ENCODE measurements at regions not wholly inside any gene's neighbourhood (a gene's known extent, or its start where the extent isn't known, plus 50 kb on each side); places are given as distances from the start of the nearest gene placed in this dataset.
"Not testable (repeated sequence)": the region's sequence is repeated elsewhere in the genome, so short reads cannot be mapped to it uniquely, and the experiment has no call there.

GRCh38 chr3:158882445-158882844 lies 80.6 kb downstream of the MFSD1 start:
- DNase-seq = no peak

- DNase-seq = no peak
Measured at GRCh38 chr3:158896729-158897128, 94.9 kb downstream of the MFSD1 start.

- no peak for DNase-seq
Measured at GRCh38 chr3:158906749-158907148, 104.9 kb downstream of the MFSD1 start.

GRCh38 chr3:158908187-158908734 lies 106.4 kb downstream of the MFSD1 start:
- no peak for DNase-seq

DNA sequence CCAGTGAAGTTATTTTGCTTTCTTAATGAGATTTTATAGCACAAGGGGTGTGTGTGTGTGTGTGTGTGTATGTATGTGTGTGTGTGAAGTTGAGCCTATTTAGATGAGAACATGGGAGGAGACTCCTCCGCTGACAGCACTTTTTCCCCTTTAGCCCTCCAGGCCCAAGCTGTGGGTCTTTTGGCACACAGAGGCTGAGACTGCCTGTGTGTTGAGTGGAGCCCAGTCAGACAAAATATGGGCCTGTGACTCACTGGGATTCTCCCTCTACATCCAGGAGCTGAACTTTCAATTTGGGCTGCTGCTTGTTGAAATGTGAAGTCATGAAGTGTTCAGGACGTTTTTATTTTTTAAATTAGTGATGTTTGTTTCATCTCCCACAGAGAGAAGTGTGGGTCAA lies 108.0 kb downstream of the MFSD1 start:
- DNase-seq = no peak

DNA sequence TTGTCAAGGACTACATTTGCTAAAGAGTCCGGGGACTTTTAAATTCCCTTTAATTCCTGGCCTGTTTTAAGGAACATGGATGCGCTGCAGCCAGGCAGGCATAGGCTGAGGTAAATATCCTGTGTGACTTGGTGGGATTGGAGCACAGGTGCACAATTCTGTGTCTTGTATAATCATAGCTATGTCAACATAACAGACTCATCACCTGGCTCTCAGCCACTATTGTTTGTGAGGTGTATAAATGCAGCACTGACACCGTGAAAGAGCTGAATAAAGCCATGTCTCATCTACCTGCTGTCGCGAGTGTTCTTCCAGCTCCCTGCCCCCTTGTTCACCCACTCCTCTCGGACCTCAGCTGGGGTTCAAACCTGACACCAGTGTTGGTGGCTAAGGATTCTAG lies 109.7 kb downstream of the MFSD1 start:
- no peak for DNase-seq

GRCh38 chr3:158912188-158912587 lies 110.3 kb downstream of the MFSD1 start:
- no peak for DNase-seq

- DNase-seq = no peak
Measured at GRCh38 chr3:158912621-158913020, 110.8 kb downstream of the MFSD1 start.

DNA sequence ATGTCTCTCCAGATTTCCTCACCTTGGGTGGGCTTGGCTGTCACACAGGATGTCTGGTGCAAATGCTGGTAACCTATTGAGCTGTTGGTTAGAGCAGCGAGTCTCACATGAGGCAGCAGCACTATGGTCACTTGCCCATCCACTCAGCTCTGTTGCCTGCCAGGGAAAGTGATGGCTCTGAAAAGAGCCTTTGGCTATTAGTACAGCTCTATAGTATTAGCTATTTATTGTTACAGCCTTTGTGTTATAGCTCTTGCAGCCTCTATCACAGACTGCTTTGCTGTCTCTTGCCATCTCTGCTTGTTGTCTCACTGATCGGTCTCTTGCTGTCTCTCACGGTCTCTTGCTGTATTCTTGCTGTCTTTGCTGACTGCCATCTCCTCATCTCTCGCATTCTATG lies 114.3 kb downstream of the MFSD1 start:
- DNase-seq = no peak

GRCh38 chr3:158918008-158918407 lies 116.2 kb downstream of the MFSD1 start:
- no peak for DNase-seq

- DNase-seq = no peak
Measured at GRCh38 chr3:158918451-158918850, 116.6 kb downstream of the MFSD1 start.

GRCh38 chr3:158920371-158920770 lies 118.5 kb downstream of the MFSD1 start:
- DNase-seq = no peak

GRCh38 chr3:158925021-158925420 lies 123.2 kb downstream of the MFSD1 start:
- DNase-seq = no peak

GRCh38 chr3:158925828-158926494 lies 124.1 kb downstream of the MFSD1 start:
- DNase-seq = no peak

- DNase-seq = no peak
Measured at GRCh38 chr3:158935846-158936245, 134.0 kb downstream of the MFSD1 start.

- DNase-seq = no peak
Measured at GRCh38 chr3:158936530-158937113, 134.8 kb downstream of the MFSD1 start.

DNA sequence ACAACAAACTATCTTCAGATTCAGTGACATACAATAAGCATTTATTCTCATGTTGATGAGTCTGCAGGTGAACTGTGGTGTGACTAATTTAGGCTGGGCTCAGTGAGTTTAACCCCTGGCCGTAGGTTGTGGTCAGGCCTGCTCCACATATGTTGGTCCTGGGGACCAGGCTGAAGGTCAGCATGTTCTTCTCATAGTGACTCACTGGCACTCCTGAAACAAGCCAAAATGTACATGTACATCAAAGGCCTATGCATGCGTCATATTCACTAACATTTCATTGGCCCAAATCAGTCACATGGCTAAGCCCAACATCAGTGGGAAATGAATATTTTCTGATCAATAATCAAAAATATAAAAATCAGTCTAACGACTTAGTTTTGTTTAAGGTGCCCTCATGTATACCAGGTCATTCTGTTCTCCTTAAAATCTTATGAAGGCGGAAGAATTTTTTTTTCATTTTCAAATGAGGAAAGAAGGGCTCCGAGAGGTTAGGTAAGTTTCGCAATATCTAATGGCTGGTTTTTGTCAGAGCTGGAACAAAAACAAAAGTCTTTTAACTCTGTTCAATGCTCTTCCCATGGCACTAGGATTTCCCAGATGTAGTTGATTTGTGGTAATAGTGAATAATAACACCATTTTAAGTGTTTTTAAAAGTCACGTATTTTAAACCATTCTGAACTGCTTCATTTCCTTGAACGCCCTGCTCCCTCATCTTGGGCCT lies 148.5 kb downstream of the MFSD1 start:
- DNase-seq = no peak

GRCh38 chr3:158953131-158953530 lies 151.3 kb downstream of the MFSD1 start:
- no peak for DNase-seq

DNA sequence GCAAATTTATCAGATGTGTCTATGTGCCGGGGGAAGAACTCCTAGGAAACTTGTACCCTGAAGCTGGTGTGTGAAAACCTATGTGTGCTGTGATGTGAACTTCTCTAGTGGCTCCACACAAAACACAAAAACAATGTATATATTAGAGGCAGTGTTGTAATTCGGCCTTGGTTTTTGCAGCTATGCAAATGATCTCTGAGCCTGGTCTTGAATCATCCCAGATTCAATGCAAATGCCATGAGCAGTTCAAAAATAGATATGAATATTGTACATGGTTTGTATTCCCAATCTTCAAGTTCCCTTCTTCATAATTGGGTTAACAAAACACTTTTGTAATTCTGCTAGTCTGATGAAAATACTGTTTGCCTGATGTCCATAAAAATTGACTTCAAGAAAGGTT lies 152.6 kb downstream of the MFSD1 start:
- no peak for DNase-seq

- DNase-seq = not testable (repeated sequence)
Measured at GRCh38 chr3:158957777-158958176, 155.9 kb downstream of the MFSD1 start.

- no peak for DNase-seq
Measured at GRCh38 chr3:158958873-158959272, 157.0 kb downstream of the MFSD1 start.

DNA sequence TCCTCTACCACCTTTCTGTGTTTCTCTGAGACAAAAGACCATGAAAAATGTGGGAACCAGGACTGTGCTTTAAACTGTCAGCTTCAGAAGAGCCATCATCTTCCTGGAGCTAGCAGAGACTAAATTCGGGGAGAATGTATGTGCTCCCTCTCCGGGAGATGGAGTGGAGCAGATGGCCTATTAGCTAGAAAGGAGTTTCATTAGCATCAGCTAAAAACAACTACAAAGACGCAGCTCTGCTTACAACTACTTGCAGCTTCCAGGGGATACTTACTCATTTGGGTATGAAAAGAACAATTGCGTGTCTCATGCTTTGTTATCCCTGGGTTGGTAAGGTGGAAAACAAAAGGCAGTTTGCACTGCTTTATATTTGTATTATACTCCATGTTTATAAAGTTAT lies 159.6 kb downstream of the MFSD1 start:
- no peak for DNase-seq

- DNase-seq = no peak
Measured at GRCh38 chr3:158961911-158962310, 160.1 kb downstream of the MFSD1 start.

DNA sequence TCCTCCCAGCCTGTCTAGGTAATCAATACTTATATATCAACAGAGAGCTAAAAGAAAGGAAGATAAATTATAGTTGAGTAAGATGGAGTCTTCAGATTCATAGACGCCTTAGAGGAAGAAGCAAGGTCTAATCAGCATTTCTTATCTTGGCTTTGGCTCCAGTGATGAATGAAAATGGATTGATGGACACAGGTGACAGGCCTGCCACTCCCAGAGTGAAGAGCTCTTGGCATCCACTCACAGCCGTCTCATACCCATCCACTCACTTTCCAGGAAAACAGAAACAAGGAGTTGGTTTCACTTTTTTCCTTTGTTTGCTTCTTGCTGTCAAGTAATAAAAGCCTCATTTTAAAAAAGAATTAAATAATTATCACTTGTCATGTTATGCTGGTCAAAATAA lies 168.2 kb downstream of the MFSD1 start:
- no peak for DNase-seq
